HS-5 (cell line): ENCODE measurements at regions not wholly inside any gene's neighbourhood (a gene's known extent, or its start where the extent isn't known, plus 50 kb on each side); places are given as distances from the start of the nearest gene placed in this dataset.

Source experiments
- DNase-seq: peaks from one replicate; pipeline ENCODE4 v3.0.0-alpha.2; 2012; ENCODE audit warnings: low read depth

GRCh38 chr1:79839882-79840281, 833.4 kb upstream of the ADGRL4 start:
- DNase-seq: no peak

- DNase-seq: no peak
These were observed 820.9 kb upstream of the ADGRL4 start for GRCh38 chr1:79827446-79827845.

GRCh38 chr1:79825551-79825950, 819.0 kb upstream of the ADGRL4 start:
- no peak for DNase-seq

GRCh38 chr1:79822053-79822452, 815.5 kb upstream of the ADGRL4 start:
- no peak for DNase-seq

- no peak for DNase-seq
These were observed 812.6 kb upstream of the ADGRL4 start for GRCh38 chr1:79819140-79819539.

GRCh38 chr1:79817031-79817560, 810.6 kb upstream of the ADGRL4 start:
- no peak for DNase-seq

- DNase-seq: no peak
These were observed 808.6 kb upstream of the ADGRL4 start for GRCh38 chr1:79815115-79815514.

- DNase-seq: peak; percentile 29
These were observed 804.6 kb upstream of the ADGRL4 start for GRCh38 chr1:79811173-79811572.

GRCh38 chr1:79808816-79809475, 802.4 kb upstream of the ADGRL4 start:
- no peak for DNase-seq

GRCh38 chr1:79807816-79808215, 801.3 kb upstream of the ADGRL4 start:
- no peak for DNase-seq

- DNase-seq: no peak
These were observed 791.0 kb upstream of the ADGRL4 start for GRCh38 chr1:79797487-79797886.

GRCh38 chr1:79796434-79796833, 789.9 kb upstream of the ADGRL4 start:
- no peak for DNase-seq

- no peak for DNase-seq
These were observed 785.8 kb upstream of the ADGRL4 start for GRCh38 chr1:79792219-79792930.

GRCh38 chr1:79791488-79792218, 785.1 kb upstream of the ADGRL4 start:
- DNase-seq: no peak

GRCh38 chr1:79790950-79791349, 784.4 kb upstream of the ADGRL4 start:
- DNase-seq: no peak

GRCh38 chr1:79787631-79788030, 781.1 kb upstream of the ADGRL4 start:
- DNase-seq: no peak

- DNase-seq: no peak
These were observed 779.4 kb upstream of the ADGRL4 start for GRCh38 chr1:79785964-79786363.

- DNase-seq: no peak
These were observed 779.0 kb upstream of the ADGRL4 start for GRCh38 chr1:79785561-79785960.

- DNase-seq: no peak
These were observed 774.7 kb upstream of the ADGRL4 start for GRCh38 chr1:79781261-79781660.

GRCh38 chr1:79777481-79778219, 771.1 kb upstream of the ADGRL4 start:
- DNase-seq: no peak

GRCh38 chr1:79775402-79775801, 768.9 kb upstream of the ADGRL4 start:
- no peak for DNase-seq

- no peak for DNase-seq
These were observed 766.9 kb upstream of the ADGRL4 start for GRCh38 chr1:79773385-79773784.
